Lower leg skin (tissue), 4 donors: ENCODE measurements at regions not wholly inside any gene's neighbourhood (a gene's known extent, or its start where the extent isn't known, plus 50 kb on each side); places are given as distances from the start of the nearest gene placed in this dataset.

Experiments used
- DNase-seq, 2 donors: peaks; one replicate each; pipeline ENCODE4 v3.0.0-alpha.2; 2019; ENCODE audit warnings: low spot score in 2 of 2
- H3K4me3 ChIP-seq: fragments of 200-600 bp; sonication (generic); 2 replicates; pipeline ENCODE4 v1.5.1; 2017; ENCODE audit warnings: mild to moderate bottlenecking, low read depth; ENCODE audit not compliant: poor library complexity, severe bottlenecking
- POLR2A ChIP-seq, 2 donors: fragments of 450-650 bp; IDR thresholded peaks; one replicate each; pipeline ENCODE4 v1.6.1; 2016 to 2017; ENCODE audit warnings: antibody characterized with exemption in 2 of 2, mild to moderate bottlenecking in 1 of 2, moderate library complexity in 1 of 2
- WGBS, 2 donors: methylation state at CpG; one replicate each; pipeline ENCODE4 v1.1.5; 2018; 5-methylcytosine and 5-hydroxymethylcytosine counted together
- intact Hi-C: fragments of 100-400 bp; cut with DNase I; formaldehyde crosslinking; loops from one replicate; pipeline ENCODE4 v1.15.0; 2023; ENCODE audit warnings: low total_unique reads
- TF ChIP-seq, protein P1 (sequence below), 3 donors: fragments of 450-650 bp; IDR thresholded peaks; one replicate each; pipeline ENCODE4 v1.5.1; 2016; ENCODE audit warnings: antibody characterized with exemption in 3 of 3, mild to moderate bottlenecking in 3 of 3, moderate library complexity in 2 of 3

DNA sequence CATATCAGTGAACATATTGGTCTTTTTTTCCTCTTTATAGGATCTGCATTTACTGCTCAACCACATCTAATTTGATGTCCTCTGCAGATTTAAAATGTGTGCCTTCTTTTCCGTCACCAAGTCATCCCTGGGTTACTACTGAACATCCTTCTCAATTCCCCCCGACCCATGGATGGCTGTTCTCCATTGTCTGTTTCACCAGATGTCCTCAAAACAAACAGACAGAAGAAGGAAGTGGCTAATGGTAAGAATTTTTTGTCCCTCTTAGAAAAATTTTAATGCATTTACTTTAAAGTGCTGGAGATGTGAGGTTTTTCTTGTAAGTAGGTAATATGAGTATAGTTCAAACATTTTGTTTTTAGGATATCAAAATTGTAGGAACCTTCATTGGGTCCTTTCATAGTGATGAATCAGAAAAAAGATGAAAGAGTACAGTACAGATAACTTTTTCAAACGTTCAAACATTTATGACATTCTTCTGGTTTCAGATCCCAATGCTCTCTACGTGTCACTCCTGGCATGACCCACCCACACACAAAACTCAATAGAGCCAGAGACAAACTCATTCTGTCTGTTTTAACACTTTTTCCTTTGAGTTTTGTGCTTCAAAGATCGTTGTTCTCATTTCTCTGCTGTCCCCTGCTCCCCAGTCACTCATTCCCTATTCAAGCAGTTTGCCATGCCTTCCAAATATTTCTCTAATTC is 276.4 kb downstream of the PRL start:
- no peak for DNase-seq
- no peak overlapping the region for H3K4me3 ChIP-seq
- TF ChIP-seq, protein P1, sequence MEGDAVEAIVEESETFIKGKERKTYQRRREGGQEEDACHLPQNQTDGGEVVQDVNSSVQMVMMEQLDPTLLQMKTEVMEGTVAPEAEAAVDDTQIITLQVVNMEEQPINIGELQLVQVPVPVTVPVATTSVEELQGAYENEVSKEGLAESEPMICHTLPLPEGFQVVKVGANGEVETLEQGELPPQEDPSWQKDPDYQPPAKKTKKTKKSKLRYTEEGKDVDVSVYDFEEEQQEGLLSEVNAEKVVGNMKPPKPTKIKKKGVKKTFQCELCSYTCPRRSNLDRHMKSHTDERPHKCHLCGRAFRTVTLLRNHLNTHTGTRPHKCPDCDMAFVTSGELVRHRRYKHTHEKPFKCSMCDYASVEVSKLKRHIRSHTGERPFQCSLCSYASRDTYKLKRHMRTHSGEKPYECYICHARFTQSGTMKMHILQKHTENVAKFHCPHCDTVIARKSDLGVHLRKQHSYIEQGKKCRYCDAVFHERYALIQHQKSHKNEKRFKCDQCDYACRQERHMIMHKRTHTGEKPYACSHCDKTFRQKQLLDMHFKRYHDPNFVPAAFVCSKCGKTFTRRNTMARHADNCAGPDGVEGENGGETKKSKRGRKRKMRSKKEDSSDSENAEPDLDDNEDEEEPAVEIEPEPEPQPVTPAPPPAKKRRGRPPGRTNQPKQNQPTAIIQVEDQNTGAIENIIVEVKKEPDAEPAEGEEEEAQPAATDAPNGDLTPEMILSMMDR (IDR thresholded peaks at IDR 0.05) = no peak
- no peak for TF ChIP-seq POLR2A (IDR thresholded peaks at IDR 0.05)
- WGBS, 2 donors = 66 to 70% methylated on average over 5 of the region's 5 CpGs
- intact Hi-C loops = no loop called here

DNA sequence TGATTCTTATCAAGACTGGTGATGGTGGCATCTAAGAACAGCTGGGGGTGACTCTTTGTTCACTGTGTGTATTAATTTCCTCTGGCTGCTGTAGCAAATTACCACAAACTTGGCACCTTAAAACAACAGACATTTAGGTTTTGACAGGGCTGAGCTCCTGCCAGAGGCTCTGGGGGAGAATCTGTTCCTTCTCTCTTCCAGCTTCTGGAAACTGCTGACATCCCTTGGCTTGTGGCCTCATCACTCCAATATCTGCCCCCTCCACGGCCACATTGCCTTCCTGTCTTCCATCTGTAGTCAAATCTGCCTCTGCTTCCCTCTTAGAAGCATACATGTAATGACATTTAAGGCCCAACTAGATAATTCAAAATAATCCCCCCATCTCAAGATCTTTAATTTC is 274.9 kb downstream of the PRL start:
- DNase-seq = no peak
- H3K4me3 ChIP-seq = no peak overlapping the region
- 82 to 89% methylated on average over 1 of the region's 1 CpG for WGBS, 2 donors
- TF ChIP-seq, protein P1 (IDR thresholded peaks at IDR 0.05) = no peak
- TF ChIP-seq POLR2A (IDR thresholded peaks at IDR 0.05) = no peak
- intact Hi-C loops = no loop called here

DNA sequence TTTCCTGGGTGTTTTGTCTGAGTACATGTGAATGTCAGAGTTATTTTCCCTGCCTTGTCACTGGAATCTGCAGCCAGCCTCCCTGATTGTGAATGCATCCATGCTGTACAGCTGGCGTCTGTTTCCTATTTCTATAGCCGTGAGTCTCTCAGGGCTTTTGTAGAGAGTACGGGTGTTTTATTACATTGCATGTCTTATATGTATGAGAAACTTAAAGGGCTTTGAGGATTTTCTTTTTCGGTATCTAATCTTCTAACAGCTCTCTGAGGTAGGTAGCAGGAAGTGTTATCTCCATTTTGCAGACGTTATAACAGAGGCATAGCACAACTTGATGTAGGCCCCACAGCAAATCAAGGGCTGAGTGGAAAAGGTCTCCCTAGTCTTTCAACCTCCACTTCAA is 272.9 kb downstream of the PRL start:
- DNase-seq = no peak
- WGBS, 2 donors = 82 to 86% methylated on average over 5 of the region's 5 CpGs
- no peak overlapping the region for H3K4me3 ChIP-seq
- intact Hi-C loops = no loop called here
- TF ChIP-seq, protein P1 (IDR thresholded peaks at IDR 0.05) = no peak
- TF ChIP-seq POLR2A (IDR thresholded peaks at IDR 0.05) = no peak

DNA sequence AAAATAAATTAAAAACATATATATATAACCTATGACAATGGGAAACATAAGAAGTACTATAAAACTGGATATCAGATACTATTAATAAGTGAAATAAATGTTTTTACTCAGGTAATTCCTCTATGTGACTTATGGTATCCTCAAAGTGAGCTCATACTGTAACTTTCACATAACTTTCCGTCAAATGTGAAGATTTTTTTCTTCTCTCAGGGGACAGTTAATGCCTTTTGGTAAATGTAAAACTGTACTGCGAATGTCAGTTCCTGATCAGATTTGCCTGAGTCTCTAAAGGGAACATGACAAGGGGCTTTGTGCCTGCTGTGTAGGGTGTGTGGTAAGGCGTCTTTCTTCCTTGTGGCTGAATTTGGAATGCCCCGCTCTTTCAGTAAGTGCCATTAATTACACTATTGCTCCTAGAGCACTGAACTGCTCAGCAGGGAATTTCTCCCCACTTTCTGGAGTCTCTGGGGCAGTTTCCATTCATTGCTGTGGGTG is 271.8 kb downstream of the PRL start:
- WGBS, 2 donors = 90 to 96% methylated on average over 4 of the region's 4 CpGs
- no peak for DNase-seq
- H3K4me3 ChIP-seq = no peak overlapping the region
- TF ChIP-seq, protein P1 (IDR thresholded peaks at IDR 0.05) = no peak
- TF ChIP-seq POLR2A (IDR thresholded peaks at IDR 0.05) = no peak
- intact Hi-C loops = no loop called here

DNA sequence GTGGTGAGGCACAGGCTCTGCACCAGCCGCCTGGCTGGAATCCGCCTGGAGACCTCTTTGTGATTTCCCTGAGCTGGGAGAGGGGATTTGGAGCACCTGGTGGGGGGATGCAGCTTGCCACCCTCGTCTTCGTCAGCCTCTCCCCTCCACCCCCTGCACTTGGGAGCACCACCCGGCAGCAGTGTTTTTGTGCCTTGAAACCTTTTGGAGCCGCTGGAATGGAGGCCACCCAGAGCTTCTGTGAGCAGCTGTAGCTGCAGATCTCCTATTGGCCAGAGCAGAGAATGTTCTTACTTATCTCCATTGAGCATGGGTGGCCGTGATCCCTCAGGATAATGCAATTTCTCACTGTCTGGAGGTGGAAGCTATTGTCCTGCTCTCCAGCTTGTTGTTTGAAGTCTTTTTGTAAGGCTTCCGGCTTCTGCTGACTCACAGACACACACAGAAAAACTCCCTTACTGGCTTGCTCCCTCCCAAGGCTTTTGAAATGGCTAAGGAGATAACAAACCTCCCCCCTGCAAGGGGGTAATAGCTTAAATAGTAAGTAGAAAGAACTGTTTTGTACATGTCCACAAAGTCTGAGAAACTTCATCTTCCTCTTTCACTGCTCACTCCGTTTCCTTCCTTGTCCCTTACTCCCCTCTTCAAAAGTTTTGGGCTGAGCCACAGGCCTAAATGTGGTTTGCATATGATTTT is 271.2 kb downstream of the PRL start:
- DNase-seq = no peak
- intact Hi-C loops = no loop called here
- WGBS, 2 donors = 58 to 68% methylated on average over 9 of the region's 9 CpGs
- TF ChIP-seq, protein P1 (IDR thresholded peaks at IDR 0.05) = no peak
- TF ChIP-seq POLR2A (IDR thresholded peaks at IDR 0.05) = no peak
- no peak overlapping the region for H3K4me3 ChIP-seq
